NCI-H128 (cell line): ENCODE measurements at regions not wholly inside any gene's neighbourhood (a gene's known extent, or its start where the extent isn't known, plus 50 kb on each side); places are given as distances from the start of the nearest gene placed in this dataset.
"Not testable (repeated sequence)": the region's sequence is repeated elsewhere in the genome, so short reads cannot be mapped to it uniquely, and the experiment has no call there.

Source experiments
- DNase-seq: peaks from one replicate; lab custom pipeline; 2025; ENCODE audit not compliant: unreplicated experiment; lab: John Stamatoyannopoulos, UW

GRCh38 chr14:28641189-28641588 lies 125.4 kb upstream of the FOXG1 start:
- not testable (repeated sequence) for DNase-seq

- DNase-seq, result no peak
These were observed 115.4 kb upstream of the FOXG1 start for GRCh38 chr14:28651148-28651547.

- DNase-seq, result no peak
These were observed 113.8 kb upstream of the FOXG1 start for GRCh38 chr14:28652782-28653181.

- DNase-seq, result no peak
These were observed 113.1 kb upstream of the FOXG1 start for GRCh38 chr14:28653521-28653920.

GRCh38 chr14:28656704-28657255 lies 109.8 kb upstream of the FOXG1 start:
- DNase-seq, result peak; percentile 5

GRCh38 chr14:28661171-28661772 lies 105.3 kb upstream of the FOXG1 start:
- DNase-seq, result no peak

- no peak for DNase-seq
These were observed 99.6 kb upstream of the FOXG1 start for GRCh38 chr14:28666961-28667360.

- no peak for DNase-seq
These were observed 95.2 kb upstream of the FOXG1 start for GRCh38 chr14:28671425-28671824.

- DNase-seq, result no peak
These were observed 93.5 kb upstream of the FOXG1 start for GRCh38 chr14:28673056-28673455.

- no peak for DNase-seq
These were observed 90.1 kb upstream of the FOXG1 start for GRCh38 chr14:28676479-28676878.

- no peak for DNase-seq
These were observed 89.2 kb upstream of the FOXG1 start for GRCh38 chr14:28677381-28677780.

GRCh38 chr14:28678887-28679286 lies 87.7 kb upstream of the FOXG1 start:
- DNase-seq, result no peak

- DNase-seq, result no peak
These were observed 84.9 kb upstream of the FOXG1 start for GRCh38 chr14:28681681-28682080.

- DNase-seq, result no peak
These were observed 76.4 kb upstream of the FOXG1 start for GRCh38 chr14:28690029-28690692.

GRCh38 chr14:28695109-28695508 lies 71.5 kb upstream of the FOXG1 start:
- no peak for DNase-seq

- DNase-seq, result no peak
These were observed 64.9 kb upstream of the FOXG1 start for GRCh38 chr14:28701733-28702132.

GRCh38 chr14:28703482-28703881 lies 63.1 kb upstream of the FOXG1 start:
- DNase-seq, result no peak

GRCh38 chr14:28704153-28704552 lies 62.4 kb upstream of the FOXG1 start:
- no peak for DNase-seq

- no peak for DNase-seq
These were observed 58.8 kb upstream of the FOXG1 start for GRCh38 chr14:28707814-28708213.

GRCh38 chr14:28709571-28710305 lies 56.8 kb upstream of the FOXG1 start:
- DNase-seq, result no peak
